Osteoblast (primary cell): ENCODE measurements at regions not wholly inside any gene's neighbourhood (a gene's known extent, or its start where the extent isn't known, plus 50 kb on each side); places are given as distances from the start of the nearest gene placed in this dataset.

Experiments used
- DNase-seq: peaks from one replicate; pipeline ENCODE4 v3.0.0; 2011; ENCODE audit warnings: low spot score, mixed read lengths; ENCODE audit not compliant: insufficient read length; ENCODE audit errors: missing footprints
- H2AFZ ChIP-seq: 2 replicates; pipeline ENCODE4 v1.6.0; 2011; ENCODE audit warnings: mild to moderate bottlenecking, low read length
- H3K27ac ChIP-seq: 2 replicates; pipeline ENCODE4 v1.5.1; 2011; ENCODE audit warnings: mild to moderate bottlenecking, low read depth, low read length, moderate library complexity
- H3K27me3 ChIP-seq: 2 replicates; pipeline ENCODE4 v1.6.0; 2012; ENCODE audit warnings: mild to moderate bottlenecking, control low read depth, inconsistent platforms, low read length, moderate library complexity; ENCODE audit not compliant: insufficient read depth
- H3K36me3 ChIP-seq: 2 replicates; pipeline ENCODE4 v1.5.1; 2011; ENCODE audit warnings: mild to moderate bottlenecking, low read length, control low read depth, moderate library complexity; ENCODE audit not compliant: insufficient read depth
- H3K4me1 ChIP-seq: 2 replicates; pipeline ENCODE4 v1.5.1; 2011; ENCODE audit warnings: mild to moderate bottlenecking, low read length, control low read depth, moderate library complexity; ENCODE audit not compliant: insufficient read depth
- H3K4me2 ChIP-seq: 2 replicates; pipeline ENCODE4 v1.6.0; 2011; ENCODE audit warnings: mild to moderate bottlenecking, low read length; ENCODE audit not compliant: insufficient read depth
- H3K4me3 ChIP-seq: fragments of 200-600 bp; sonication (generic); 3 replicates; pipeline ENCODE4 v1.5.1; 2012; ENCODE audit warnings: mild to moderate bottlenecking, low read length, inconsistent platforms; ENCODE audit not compliant: insufficient read depth
- H3K79me2 ChIP-seq: 2 replicates; pipeline ENCODE4 v1.6.0; 2012; ENCODE audit warnings: mild to moderate bottlenecking, low read length, control low read depth, inconsistent platforms; ENCODE audit not compliant: insufficient read depth
- H3K9me3 ChIP-seq: 2 replicates; pipeline ENCODE4 v1.5.1; 2011; ENCODE audit warnings: low read depth, low read length, control low read depth
- H4K20me1 ChIP-seq: 2 replicates; pipeline ENCODE4 v1.6.0; 2012; ENCODE audit warnings: mild to moderate bottlenecking, low read length, control low read depth; ENCODE audit not compliant: insufficient read depth
- CTCF ChIP-seq: IDR thresholded peaks from 2 replicates; pipeline ENCODE4 v1.5.1; 2011; ENCODE audit warnings: mild to moderate bottlenecking, low read depth, low read length, moderate library complexity; ENCODE audit errors: extremely low read depth

DNA sequence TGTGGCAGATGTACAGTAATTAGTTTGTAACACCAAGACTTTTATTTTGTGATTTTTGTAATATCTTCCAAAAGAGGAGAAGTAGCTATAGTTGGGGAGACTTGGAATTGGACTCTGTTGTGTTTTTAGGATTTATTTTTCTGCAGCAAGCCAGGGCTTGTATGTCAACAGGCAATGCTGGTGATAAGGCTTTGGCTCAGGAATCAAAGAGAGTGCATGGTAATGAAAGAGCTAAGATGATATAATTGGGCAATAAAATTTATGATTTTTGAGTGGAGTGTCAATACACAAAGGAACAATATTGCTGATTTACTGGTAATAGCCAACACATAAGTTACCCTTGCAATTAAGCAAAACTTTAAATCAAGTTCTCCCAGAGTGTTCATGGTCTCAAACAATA, 452.9 kb downstream of the TMEM135 start:
- DNase-seq = no peak
- no peaks in the 10 kb centered on the region for H3K79me2 ChIP-seq
- no peak for TF ChIP-seq CTCF
- H3K4me3 ChIP-seq = no peak overlapping the region
- H2AFZ ChIP-seq = no peak overlapping the region
- no peaks in the 10 kb centered on the region for H3K4me1 ChIP-seq
- H3K27me3 ChIP-seq = no peaks in the 10 kb centered on the region
- H4K20me1 ChIP-seq = no peaks in the 10 kb centered on the region
- H3K36me3 ChIP-seq = no peaks in the 10 kb centered on the region
- no peaks in the 10 kb centered on the region for H3K9me3 ChIP-seq
- no peak overlapping the region for H3K4me2 ChIP-seq
- H3K27ac ChIP-seq = no peak overlapping the region

DNA sequence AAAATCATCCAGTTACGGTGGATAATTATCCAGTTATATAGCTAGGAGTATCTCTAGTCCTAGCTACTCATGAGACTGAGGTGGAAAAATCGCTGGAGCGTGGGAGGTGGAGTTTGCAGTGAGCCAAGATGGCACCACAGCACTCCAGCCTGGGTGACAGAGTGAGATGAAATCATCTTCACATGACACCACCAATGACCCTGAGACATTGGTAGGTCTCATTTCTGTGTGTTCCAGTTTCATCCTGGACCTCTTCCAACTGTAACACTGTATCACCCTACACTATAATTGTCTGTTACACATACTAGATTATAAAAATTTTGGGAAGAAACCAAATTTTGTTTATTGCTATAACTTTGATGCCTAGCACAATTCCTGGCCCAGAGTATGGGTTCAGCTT, 446.8 kb downstream of the TMEM135 start:
- H2AFZ ChIP-seq = no peak overlapping the region
- TF ChIP-seq CTCF = no peak

GRCh38 chr11:87477321-87477720, 439.6 kb downstream of the TMEM135 start:
- no peaks in the 10 kb centered on the region for H3K27me3 ChIP-seq
- no peak overlapping the region for H2AFZ ChIP-seq
- H3K4me3 ChIP-seq = no peak overlapping the region
- no peaks in the 10 kb centered on the region for H3K36me3 ChIP-seq
- H3K9me3 ChIP-seq = no peaks in the 10 kb centered on the region
- no peaks in the 10 kb centered on the region for H3K79me2 ChIP-seq
- no peak overlapping the region for H3K27ac ChIP-seq
- H4K20me1 ChIP-seq = no peaks in the 10 kb centered on the region
- H3K4me1 ChIP-seq = peaks cover 15% of the 10 kb centered on the region
- no peak for TF ChIP-seq CTCF
- DNase-seq = no peak
- H3K4me2 ChIP-seq = no peak overlapping the region

More for the DNA sequence above, 446.8 kb downstream of the TMEM135 start:
- H3K27me3 ChIP-seq = no peaks in the 10 kb centered on the region
- no peaks in the 10 kb centered on the region for H3K4me1 ChIP-seq
- H3K36me3 ChIP-seq = no peaks in the 10 kb centered on the region
- H3K9me3 ChIP-seq = no peaks in the 10 kb centered on the region
- no peaks in the 10 kb centered on the region for H3K79me2 ChIP-seq
- no peak for DNase-seq
- H4K20me1 ChIP-seq = no peaks in the 10 kb centered on the region
- H3K27ac ChIP-seq = no peak overlapping the region
- H3K4me3 ChIP-seq = no peak overlapping the region
- no peak overlapping the region for H3K4me2 ChIP-seq

- no peak overlapping the region for H3K4me2 ChIP-seq
These were observed 435.4 kb downstream of the TMEM135 start for GRCh38 chr11:87473174-87473573.

More at GRCh38 chr11:87473174-87473573, 435.4 kb downstream of the TMEM135 start:
- Histone ChIP-seq H3K4me3 (no peak overlapping the region), H2AFZ (no peak overlapping the region), H3K79me2 (no peaks in the 10 kb centered on the region), H3K9me3 (no peaks in the 10 kb centered on the region), H3K27me3 (no peaks in the 10 kb centered on the region), H4K20me1 (no peaks in the 10 kb centered on the region), H3K36me3 (no peaks in the 10 kb centered on the region), H3K4me1 (peaks cover 15% of the 10 kb centered on the region), H3K27ac (no peak overlapping the region)
- TF ChIP-seq CTCF = no peak
- DNase-seq = peak; percentile 77
